ENCODE measurements at regions not wholly inside any gene's neighbourhood (a gene's known extent, or its start where the extent isn't known, plus 50 kb on each side); places are given as distances from the start of the nearest gene placed in this dataset.

DNA sequence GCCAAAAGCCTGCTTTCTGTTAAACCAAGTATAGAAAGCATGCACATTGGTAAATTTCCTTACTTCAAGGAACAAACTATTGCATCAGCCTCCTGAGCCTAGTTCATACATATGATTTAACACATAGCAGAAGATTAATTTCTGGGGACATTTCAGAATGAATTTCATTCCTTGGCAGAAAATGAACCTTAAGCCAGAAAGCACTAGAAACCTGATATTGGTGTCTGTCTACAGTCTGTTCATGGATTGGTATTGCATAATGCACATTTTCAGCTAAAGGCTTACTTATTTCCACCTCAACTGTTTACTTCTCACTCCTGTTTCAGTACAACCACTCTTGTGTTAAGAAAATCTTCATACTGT is 1471.8 kb upstream of the NUDT12 start:
- no peak for TF ChIP-seq EP300 (IDR thresholded peaks at IDR 0.05)
- TF ChIP-seq, protein P1, sequence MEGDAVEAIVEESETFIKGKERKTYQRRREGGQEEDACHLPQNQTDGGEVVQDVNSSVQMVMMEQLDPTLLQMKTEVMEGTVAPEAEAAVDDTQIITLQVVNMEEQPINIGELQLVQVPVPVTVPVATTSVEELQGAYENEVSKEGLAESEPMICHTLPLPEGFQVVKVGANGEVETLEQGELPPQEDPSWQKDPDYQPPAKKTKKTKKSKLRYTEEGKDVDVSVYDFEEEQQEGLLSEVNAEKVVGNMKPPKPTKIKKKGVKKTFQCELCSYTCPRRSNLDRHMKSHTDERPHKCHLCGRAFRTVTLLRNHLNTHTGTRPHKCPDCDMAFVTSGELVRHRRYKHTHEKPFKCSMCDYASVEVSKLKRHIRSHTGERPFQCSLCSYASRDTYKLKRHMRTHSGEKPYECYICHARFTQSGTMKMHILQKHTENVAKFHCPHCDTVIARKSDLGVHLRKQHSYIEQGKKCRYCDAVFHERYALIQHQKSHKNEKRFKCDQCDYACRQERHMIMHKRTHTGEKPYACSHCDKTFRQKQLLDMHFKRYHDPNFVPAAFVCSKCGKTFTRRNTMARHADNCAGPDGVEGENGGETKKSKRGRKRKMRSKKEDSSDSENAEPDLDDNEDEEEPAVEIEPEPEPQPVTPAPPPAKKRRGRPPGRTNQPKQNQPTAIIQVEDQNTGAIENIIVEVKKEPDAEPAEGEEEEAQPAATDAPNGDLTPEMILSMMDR (IDR thresholded peaks at IDR 0.05): no peak
